ENCODE measurements at regions not wholly inside any gene's neighbourhood (a gene's known extent, or its start where the extent isn't known, plus 50 kb on each side); places are given as distances from the start of the nearest gene placed in this dataset.
"Not testable (repeated sequence)": the region's sequence is repeated elsewhere in the genome, so short reads cannot be mapped to it uniquely, and the experiment has no call there.

- not testable (repeated sequence) for TF ChIP-seq CTCF, POLR2A (IDR thresholded peaks at IDR 0.05)
Observed at GRCh38 chr18:14378376-14378775, 165.0 kb downstream of the POTEC start.
